ENCODE measurements at regions not wholly inside any gene's neighbourhood (a gene's known extent, or its start where the extent isn't known, plus 50 kb on each side); places are given as distances from the start of the nearest gene placed in this dataset.

DNA sequence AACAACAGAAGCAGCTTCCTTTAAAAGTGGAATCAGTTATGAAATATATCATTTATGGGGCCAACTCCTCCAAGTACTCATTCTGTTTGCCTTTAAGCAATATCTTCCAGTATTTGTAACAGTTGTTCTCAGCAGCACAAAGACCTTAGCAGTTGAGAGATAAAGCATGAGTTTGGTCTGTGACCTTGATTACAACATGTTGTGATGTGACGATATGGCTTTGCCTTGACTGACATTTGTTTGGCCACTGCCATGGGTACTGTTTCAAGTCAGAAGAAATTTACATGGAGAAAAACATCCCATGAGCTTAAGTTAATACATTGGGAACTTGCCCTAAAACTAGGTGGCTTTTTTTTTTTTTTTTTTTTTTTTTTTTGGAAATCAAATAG lies 175.1 kb upstream of the KBTBD8 start:
- no peak for TF ChIP-seq EZH2phosphoT487 (IDR thresholded peaks at IDR 0.05)
- no peak for TF ChIP-seq CTCF (IDR thresholded peaks at IDR 0.05)

Data from neural progenitor cell (in vitro differentiated cells).